Keratinocyte (primary cell): ENCODE measurements at regions not wholly inside any gene's neighbourhood (a gene's known extent, or its start where the extent isn't known, plus 50 kb on each side); places are given as distances from the start of the nearest gene placed in this dataset.

Experiments used
- CTCF ChIP-seq, 3 experiments: IDR thresholded peaks in 1 of 3; conservative IDR thresholded peaks in 1 of 3; optimal IDR thresholded peaks in 1 of 3; 2 replicates in 2 of 3; 3 replicates in 1 of 3; pipeline versions ENCODE3 to v1.5.1; 2011; ENCODE audit warnings: low read length in 3 of 3, mild to moderate bottlenecking in 3 of 3, moderate library complexity in 2 of 3, control low read depth in 1 of 3, inconsistent platforms in 1 of 3; ENCODE audit not compliant: insufficient read depth in 2 of 3; ENCODE audit errors: extremely low read depth in 1 of 3
- EZH2 ChIP-seq: IDR thresholded peaks from one replicate; pipeline ENCODE4 v1.6.1; 2012; ENCODE audit warnings: inconsistent platforms, mild to moderate bottlenecking, low read length, moderate library complexity

GRCh38 chr2:155517362-155517761 is 815.2 kb downstream of the NR4A2 start:
- TF ChIP-seq CTCF (optimal IDR thresholded peaks at IDR 0.05 in 1 of 3, IDR thresholded peaks at IDR 0.05 in 1 of 3, conservative IDR thresholded peaks at IDR 0.05 in 1 of 3; ENCODE audit: extremely low read depth in 1 of 3, insufficient read depth in 2 of 3, low read length in 3 of 3) (no peak), EZH2 (no peak)
